ENCODE measurements at regions not wholly inside any gene's neighbourhood (a gene's known extent, or its start where the extent isn't known, plus 50 kb on each side); places are given as distances from the start of the nearest gene placed in this dataset.

DNA sequence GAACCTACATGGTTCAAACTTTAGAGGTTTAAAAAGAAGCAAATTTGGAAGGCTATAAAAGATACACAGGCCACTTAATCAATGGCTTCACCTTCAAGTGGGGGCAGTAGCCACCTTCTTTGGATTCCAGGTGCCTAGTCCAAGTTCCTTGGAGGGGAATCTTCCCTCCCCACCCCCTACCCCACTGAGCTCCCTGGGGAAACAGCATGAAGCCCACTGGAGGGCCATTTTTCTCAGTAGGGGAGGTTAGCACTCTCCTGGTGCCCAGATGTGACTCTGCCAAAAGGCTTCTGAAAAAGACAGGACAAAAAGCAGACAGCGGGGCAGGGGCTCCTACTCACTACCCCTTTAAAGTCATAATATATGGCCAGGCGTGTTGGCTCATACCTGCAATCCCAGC, 93.9 kb downstream of the KCTD15 start:
- no peaks in the 10 kb centered on the region for H3K36me3 ChIP-seq
- no peak overlapping the region for H3K4me3 ChIP-seq (ENCODE audit: low read depth in 1 of 2, low read length in 1 of 2)
- TF ChIP-seq, protein P1, sequence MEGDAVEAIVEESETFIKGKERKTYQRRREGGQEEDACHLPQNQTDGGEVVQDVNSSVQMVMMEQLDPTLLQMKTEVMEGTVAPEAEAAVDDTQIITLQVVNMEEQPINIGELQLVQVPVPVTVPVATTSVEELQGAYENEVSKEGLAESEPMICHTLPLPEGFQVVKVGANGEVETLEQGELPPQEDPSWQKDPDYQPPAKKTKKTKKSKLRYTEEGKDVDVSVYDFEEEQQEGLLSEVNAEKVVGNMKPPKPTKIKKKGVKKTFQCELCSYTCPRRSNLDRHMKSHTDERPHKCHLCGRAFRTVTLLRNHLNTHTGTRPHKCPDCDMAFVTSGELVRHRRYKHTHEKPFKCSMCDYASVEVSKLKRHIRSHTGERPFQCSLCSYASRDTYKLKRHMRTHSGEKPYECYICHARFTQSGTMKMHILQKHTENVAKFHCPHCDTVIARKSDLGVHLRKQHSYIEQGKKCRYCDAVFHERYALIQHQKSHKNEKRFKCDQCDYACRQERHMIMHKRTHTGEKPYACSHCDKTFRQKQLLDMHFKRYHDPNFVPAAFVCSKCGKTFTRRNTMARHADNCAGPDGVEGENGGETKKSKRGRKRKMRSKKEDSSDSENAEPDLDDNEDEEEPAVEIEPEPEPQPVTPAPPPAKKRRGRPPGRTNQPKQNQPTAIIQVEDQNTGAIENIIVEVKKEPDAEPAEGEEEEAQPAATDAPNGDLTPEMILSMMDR (IDR thresholded peaks at IDR 0.05): no peak
- no peak overlapping the region for H3K27ac ChIP-seq
- H3K4me1 ChIP-seq (ENCODE audit: control insufficient read depth in 1 of 2, insufficient read depth in 1 of 2, low read depth in 1 of 2, low read length in 1 of 2): no peaks in the 10 kb centered on the region
- H3K27me3 ChIP-seq: no peaks in the 10 kb centered on the region
- no peaks in the 10 kb centered on the region for H3K9me3 ChIP-seq

DNA sequence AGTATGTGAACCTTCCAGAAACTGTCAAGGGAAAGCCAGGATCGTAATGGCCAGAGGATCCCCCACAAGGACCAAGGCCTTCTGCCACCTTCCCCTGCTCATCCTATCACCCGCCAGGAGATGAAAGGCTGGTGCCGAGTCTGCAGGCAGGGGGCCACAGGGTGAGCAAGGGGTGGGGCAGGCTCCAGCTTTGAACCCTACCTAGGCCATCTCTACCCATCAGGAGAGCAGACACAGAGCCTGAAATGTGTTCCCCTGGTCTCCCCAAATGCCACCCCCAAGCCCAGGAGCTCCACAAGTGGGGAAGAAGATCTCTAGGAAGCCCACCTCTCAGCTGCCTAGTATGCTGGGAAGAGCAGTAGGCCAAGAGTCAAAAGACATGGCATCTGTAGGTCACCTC, 95.1 kb downstream of the KCTD15 start:
- no peaks in the 10 kb centered on the region for H3K36me3 ChIP-seq
- H3K4me1 ChIP-seq (ENCODE audit: control insufficient read depth in 1 of 2, insufficient read depth in 1 of 2, low read depth in 1 of 2, low read length in 1 of 2): no peaks in the 10 kb centered on the region
- no peaks in the 10 kb centered on the region for H3K9me3 ChIP-seq
- H3K27me3 ChIP-seq: no peaks in the 10 kb centered on the region
- H3K27ac ChIP-seq: no peak overlapping the region
- H3K4me3 ChIP-seq (ENCODE audit: low read depth in 1 of 2, low read length in 1 of 2): no peak overlapping the region
- TF ChIP-seq, protein P1 (IDR thresholded peaks at IDR 0.05): no peak

DNA sequence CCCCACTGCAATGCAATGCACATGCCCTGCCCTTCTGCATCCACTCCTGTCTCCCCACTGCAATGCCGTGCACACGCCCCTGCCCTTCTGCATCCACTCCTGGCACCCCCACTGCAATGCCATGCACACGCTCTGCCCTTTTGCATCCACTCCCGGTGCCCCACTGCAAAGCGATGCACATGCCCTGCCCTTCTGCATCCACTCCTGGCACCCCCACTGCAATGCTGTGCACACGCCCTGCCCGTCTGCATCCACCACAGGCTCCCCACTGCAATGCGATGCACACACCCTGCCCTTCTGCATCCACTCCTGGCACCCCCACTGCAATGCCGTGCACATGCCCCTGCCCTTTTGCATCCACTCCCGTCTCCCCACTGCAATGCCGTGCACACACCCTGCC, 98.1 kb downstream of the KCTD15 start:
- no peaks in the 10 kb centered on the region for H3K4me1 ChIP-seq (ENCODE audit: control insufficient read depth in 1 of 2, insufficient read depth in 1 of 2, low read depth in 1 of 2, low read length in 1 of 2)
- TF ChIP-seq, protein P1 (IDR thresholded peaks at IDR 0.05): no peak
- H3K4me3 ChIP-seq (ENCODE audit: low read depth in 1 of 2, low read length in 1 of 2): no peak overlapping the region
- H3K27ac ChIP-seq: no peak overlapping the region
- H3K36me3 ChIP-seq: no peaks in the 10 kb centered on the region
- H3K9me3 ChIP-seq: peaks cover 6% of the 10 kb centered on the region
- peaks cover under 1% of the 10 kb centered on the region for H3K27me3 ChIP-seq

DNA sequence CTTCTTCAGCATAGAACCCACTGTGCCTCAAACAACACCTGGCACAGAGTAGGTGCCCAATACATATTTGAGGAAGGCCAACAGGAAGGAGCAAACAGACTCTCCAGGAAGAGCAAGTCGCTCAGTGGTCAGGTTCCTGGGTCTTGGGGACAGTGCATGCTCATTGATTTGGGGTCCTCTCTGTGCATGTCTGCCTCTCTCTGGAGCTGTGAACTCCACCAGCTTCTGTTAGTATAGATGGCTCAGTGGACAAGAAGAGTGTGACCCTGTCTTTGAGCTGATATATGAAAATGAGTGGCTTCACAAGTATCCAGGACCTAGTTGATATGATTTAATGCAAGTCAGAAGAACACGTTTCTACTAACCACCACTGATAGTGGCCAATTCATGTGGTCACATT, 98.7 kb downstream of the KCTD15 start:
- H3K27me3 ChIP-seq: peaks cover 6% of the 10 kb centered on the region
- no peak overlapping the region for H3K27ac ChIP-seq
- H3K36me3 ChIP-seq: no peaks in the 10 kb centered on the region
- H3K9me3 ChIP-seq: peaks cover 6% of the 10 kb centered on the region
- no peak overlapping the region for H3K4me3 ChIP-seq (ENCODE audit: low read depth in 1 of 2, low read length in 1 of 2)
- TF ChIP-seq, protein P1 (IDR thresholded peaks at IDR 0.05): no peak
- no peaks in the 10 kb centered on the region for H3K4me1 ChIP-seq (ENCODE audit: control insufficient read depth in 1 of 2, insufficient read depth in 1 of 2, low read depth in 1 of 2, low read length in 1 of 2)

DNA sequence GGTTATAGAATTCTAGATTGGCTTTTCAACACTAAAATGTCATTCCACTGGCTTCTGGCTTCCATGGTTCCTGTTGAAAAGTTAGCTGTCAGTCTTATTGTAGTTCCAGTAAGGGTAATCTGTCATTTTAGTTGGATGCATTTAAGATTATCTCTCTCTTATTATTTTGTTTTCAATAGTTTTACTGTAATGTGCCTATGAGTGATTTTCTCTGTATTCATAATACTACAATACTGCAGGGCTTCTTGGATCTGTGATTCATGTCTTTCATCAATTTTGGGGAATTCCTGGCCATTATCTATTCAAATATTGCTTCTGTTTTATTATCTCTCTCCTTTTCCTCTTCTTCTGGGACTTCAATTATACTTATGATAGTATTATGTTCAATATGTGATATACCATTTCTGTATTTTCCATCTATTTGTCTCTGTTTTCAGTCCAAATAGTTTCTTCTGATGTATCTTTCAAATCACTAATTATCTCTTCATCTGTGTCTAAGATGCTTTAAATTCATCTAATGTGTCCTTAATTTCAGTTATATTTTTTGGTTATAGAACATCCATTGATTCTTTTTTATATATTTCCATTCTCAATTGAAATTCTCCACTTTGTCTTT, 101.5 kb downstream of the KCTD15 start:
- TF ChIP-seq, protein P1 (IDR thresholded peaks at IDR 0.05): no peak
- no peak overlapping the region for H3K4me3 ChIP-seq (ENCODE audit: low read depth in 1 of 2, low read length in 1 of 2)
- no peaks in the 10 kb centered on the region for H3K36me3 ChIP-seq
- no peaks in the 10 kb centered on the region for H3K4me1 ChIP-seq (ENCODE audit: control insufficient read depth in 1 of 2, insufficient read depth in 1 of 2, low read depth in 1 of 2, low read length in 1 of 2)
- H3K27ac ChIP-seq: no peak overlapping the region
- H3K27me3 ChIP-seq: peaks cover 29% of the 10 kb centered on the region
- peaks cover 6% of the 10 kb centered on the region for H3K9me3 ChIP-seq

Data from neutrophil (primary cell).